ENCODE measurements at regions not wholly inside any gene's neighbourhood (a gene's known extent, or its start where the extent isn't known, plus 50 kb on each side); places are given as distances from the start of the nearest gene placed in this dataset.

DNA sequence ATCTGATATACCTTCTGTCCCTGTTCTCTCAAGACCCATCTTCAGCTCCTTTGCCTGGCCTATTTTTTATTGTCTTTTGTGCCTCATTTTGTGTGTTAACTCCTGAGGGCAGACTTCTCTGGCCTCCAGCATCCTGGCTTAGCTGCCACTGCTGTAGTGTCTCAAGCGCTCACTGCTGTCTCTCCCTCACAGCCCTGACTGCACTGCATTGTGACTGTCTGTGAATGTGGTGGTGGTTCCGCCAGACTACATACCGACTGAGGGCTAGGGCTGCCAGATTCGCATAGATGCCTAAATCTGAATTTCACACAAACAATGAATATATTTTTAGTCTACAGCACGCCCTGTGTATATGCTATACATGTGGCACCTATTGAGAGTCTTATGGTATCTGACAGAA is 1088.9 kb upstream of the TMEM132C start:
- TF ChIP-seq, protein P1, sequence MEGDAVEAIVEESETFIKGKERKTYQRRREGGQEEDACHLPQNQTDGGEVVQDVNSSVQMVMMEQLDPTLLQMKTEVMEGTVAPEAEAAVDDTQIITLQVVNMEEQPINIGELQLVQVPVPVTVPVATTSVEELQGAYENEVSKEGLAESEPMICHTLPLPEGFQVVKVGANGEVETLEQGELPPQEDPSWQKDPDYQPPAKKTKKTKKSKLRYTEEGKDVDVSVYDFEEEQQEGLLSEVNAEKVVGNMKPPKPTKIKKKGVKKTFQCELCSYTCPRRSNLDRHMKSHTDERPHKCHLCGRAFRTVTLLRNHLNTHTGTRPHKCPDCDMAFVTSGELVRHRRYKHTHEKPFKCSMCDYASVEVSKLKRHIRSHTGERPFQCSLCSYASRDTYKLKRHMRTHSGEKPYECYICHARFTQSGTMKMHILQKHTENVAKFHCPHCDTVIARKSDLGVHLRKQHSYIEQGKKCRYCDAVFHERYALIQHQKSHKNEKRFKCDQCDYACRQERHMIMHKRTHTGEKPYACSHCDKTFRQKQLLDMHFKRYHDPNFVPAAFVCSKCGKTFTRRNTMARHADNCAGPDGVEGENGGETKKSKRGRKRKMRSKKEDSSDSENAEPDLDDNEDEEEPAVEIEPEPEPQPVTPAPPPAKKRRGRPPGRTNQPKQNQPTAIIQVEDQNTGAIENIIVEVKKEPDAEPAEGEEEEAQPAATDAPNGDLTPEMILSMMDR (IDR thresholded peaks at IDR 0.05): no peak
- TF ChIP-seq POLR2A (IDR thresholded peaks at IDR 0.05): no peak
